ENCODE measurements at regions not wholly inside any gene's neighbourhood (a gene's known extent, or its start where the extent isn't known, plus 50 kb on each side); places are given as distances from the start of the nearest gene placed in this dataset.

- intact Hi-C loops (cut with DNase I) = no loop called here
- H3K36me3 ChIP-seq = no peaks in the 10 kb centered on the region
- DNase-seq (no peak), ATAC-seq (no peak)
- no peak overlapping the region for H3K4me3 ChIP-seq
- no peaks in the 10 kb centered on the region for H3K27me3 ChIP-seq
- H3K9me3 ChIP-seq = peaks cover 0 to 6% (median 0%) of the 10 kb centered on the region in 11 donors
- H3K4me1 ChIP-seq = no peaks in the 10 kb centered on the region
- 71 to 75% methylated on average over 1 of the region's 1 CpG for WGBS, 2 donors
- no peak for TF ChIP-seq CTCF (IDR thresholded peaks at IDR 0.05)
- H3K27ac ChIP-seq = no peak overlapping the region
Measured at GRCh38 chr12:90628213-90628612, 326.8 kb downstream of the CCER1 start.

- Histone ChIP-seq H3K4me1 (no peaks in the 10 kb centered on the region), H3K36me3 (no peaks in the 10 kb centered on the region), H3K4me3 (no peak overlapping the region), H3K27ac (no peak overlapping the region), H3K27me3 (no peaks in the 10 kb centered on the region), H3K9me3 (no peaks in the 10 kb centered on the region)
- intact Hi-C loops (cut with DNase I) = no loop called here
- ATAC-seq = no peak
- no peak for TF ChIP-seq CTCF (IDR thresholded peaks at IDR 0.05)
- WGBS, 2 donors = 87 to 91% methylated on average over 6 of the region's 6 CpGs
- no peak for DNase-seq
Measured at GRCh38 chr12:90627180-90627896, 327.6 kb downstream of the CCER1 start.

GRCh38 chr12:90622431-90622830, 332.5 kb downstream of the CCER1 start:
- Histone ChIP-seq H3K36me3 (no peaks in the 10 kb centered on the region), H3K27ac (no peak overlapping the region), H3K27me3 (no peaks in the 10 kb centered on the region), H3K4me1 (no peaks in the 10 kb centered on the region), H3K9me3 (no peaks in the 10 kb centered on the region), H3K4me3 (no peak overlapping the region)
- TF ChIP-seq CTCF (IDR thresholded peaks at IDR 0.05) = no peak
- DNase-seq = no peak
- ATAC-seq = peak in 1 of 8 donors; percentile 38
- WGBS, 2 donors = 73 to 85% methylated on average over 3 of the region's 3 CpGs
- intact Hi-C loops (cut with DNase I) = no loop called here

- ATAC-seq (peak in 1 of 8 donors; percentile 63), DNase-seq (no peak)
- H3K4me1 ChIP-seq = no peaks in the 10 kb centered on the region
- H3K27ac ChIP-seq = no peak overlapping the region
- intact Hi-C loops (cut with DNase I) = no loop called here
- no peaks in the 10 kb centered on the region for H3K9me3 ChIP-seq
- H3K4me3 ChIP-seq = no peak overlapping the region
- no peaks in the 10 kb centered on the region for H3K36me3 ChIP-seq
- WGBS, 2 donors = 81 to 86% methylated on average over 2 of the region's 2 CpGs
- H3K27me3 ChIP-seq = no peaks in the 10 kb centered on the region
- no peak for TF ChIP-seq CTCF (IDR thresholded peaks at IDR 0.05)
Measured at GRCh38 chr12:90621927-90622326, 333.0 kb downstream of the CCER1 start.

All from heart right ventricle (tissue), 16 donors.